ENCODE measurements at regions not wholly inside any gene's neighbourhood (a gene's known extent, or its start where the extent isn't known, plus 50 kb on each side); places are given as distances from the start of the nearest gene placed in this dataset.
A peak's percentile ranks its signal among the peaks of the same experiment; 100 is the strongest.

DNA sequence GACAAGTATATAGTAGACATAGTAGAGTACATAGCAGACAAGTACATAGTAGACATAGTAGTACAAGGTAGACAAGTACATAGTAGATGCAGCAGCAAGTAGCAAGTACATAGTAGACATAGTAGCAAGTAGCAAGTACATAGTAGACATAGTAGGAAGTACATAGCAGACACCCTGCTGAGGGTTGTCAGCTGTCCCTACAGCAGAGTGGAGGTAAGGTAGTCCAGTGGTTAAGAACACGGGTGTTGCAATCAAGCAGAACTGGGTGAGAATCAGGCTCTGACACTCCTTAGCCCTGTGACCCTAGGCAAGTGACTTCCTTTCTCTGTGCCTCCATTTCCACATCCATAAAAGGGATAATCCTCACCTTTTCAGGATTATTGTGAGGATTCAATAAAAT, 94.7 kb downstream of the NOG start:
- no peak overlapping the region for H3K18ac ChIP-seq (ENCODE audit: low read depth in 1 of 2, low read length in 2 of 2)
- H2BK15ac ChIP-seq (ENCODE audit: low read depth, poor library complexity, severe bottlenecking) = no peak overlapping the region
- H2AFZ ChIP-seq (ENCODE audit: low read depth, low read length) = no peak overlapping the region
- H3K79me1 ChIP-seq (replicated peaks; ENCODE audit: low read length, poor library complexity, severe bottlenecking) = no peaks in the 10 kb centered on the region
- no peak overlapping the region for H3K23ac ChIP-seq (ENCODE audit: low read length in 2 of 2)
- H2AK5ac ChIP-seq (ENCODE audit: low read length, severe bottlenecking) = no peak overlapping the region
- H3K27me3 ChIP-seq (ENCODE audit: control insufficient read depth in 1 of 2, insufficient read depth in 1 of 2, low read length in 2 of 2) = peaks cover 0 to 12% of the 10 kb centered on the region in 2 experiments
- H3K9ac ChIP-seq (ENCODE audit: low read length) = no peak overlapping the region
- H3K4me1 ChIP-seq (ENCODE audit: control insufficient read depth, insufficient read depth, low read depth, low read length) = peaks cover 5% of the 10 kb centered on the region
- no peak for DNase-seq
- no peak overlapping the region for H2BK5ac ChIP-seq (ENCODE audit: low read depth, low read length, poor library complexity, severe bottlenecking)
- H3K4me2 ChIP-seq (ENCODE audit: low read length, poor library complexity, severe bottlenecking) = no peak overlapping the region
- H4K8ac ChIP-seq (ENCODE audit: low read length) = no peak overlapping the region
- H3K4me3 ChIP-seq (ENCODE audit: insufficient read depth in 1 of 2, low read depth in 1 of 2, low read length in 2 of 2) = no peak overlapping the region
- H2BK12ac ChIP-seq (ENCODE audit: low read length in 2 of 2) = no peak overlapping the region
- peak overlapping the region in 1 of 2 experiments; percentile 31 for H3K14ac ChIP-seq (ENCODE audit: low read length in 2 of 2)
- H4K91ac ChIP-seq (ENCODE audit: low read length) = no peak overlapping the region
- H2BK120ac ChIP-seq (ENCODE audit: low read depth, low read length) = no peak overlapping the region
- H3K4ac ChIP-seq (ENCODE audit: low read depth in 1 of 2, low read length in 2 of 2) = no peak overlapping the region
- no peaks in the 10 kb centered on the region for H3K9me3 ChIP-seq (ENCODE audit: control insufficient read depth, low read length)
- WGBS = 75% methylated on average over 1 of the region's 1 CpG
- H3K36me3 ChIP-seq (ENCODE audit: control insufficient read depth in 1 of 2, insufficient read depth in 2 of 2, low read depth in 1 of 2, low read length in 2 of 2) = no peaks in the 10 kb centered on the region
- H3K27ac ChIP-seq (ENCODE audit: low read length, poor library complexity, severe bottlenecking) = no peak overlapping the region

- Histone ChIP-seq H3K27me3 (ENCODE audit: control insufficient read depth in 1 of 2, insufficient read depth in 1 of 2, low read length in 2 of 2) (peaks cover 0 to 3% of the 10 kb centered on the region in 2 experiments), H3K14ac (ENCODE audit: low read length in 2 of 2) (peak overlapping the region in 1 of 2 experiments; percentile 89), H3K9me3 (ENCODE audit: control insufficient read depth, low read length) (no peaks in the 10 kb centered on the region), H2BK12ac (ENCODE audit: low read length in 2 of 2) (no peak overlapping the region), H3K4ac (ENCODE audit: low read depth in 1 of 2, low read length in 2 of 2) (no peak overlapping the region), H3K4me3 (ENCODE audit: insufficient read depth in 1 of 2, low read depth in 1 of 2, low read length in 2 of 2) (no peak overlapping the region), H3K9ac (ENCODE audit: low read length) (no peak overlapping the region), H2AFZ (ENCODE audit: low read depth, low read length) (no peak overlapping the region), H2BK5ac (ENCODE audit: low read depth, low read length, poor library complexity, severe bottlenecking) (no peak overlapping the region), H3K18ac (ENCODE audit: low read depth in 1 of 2, low read length in 2 of 2) (no peak overlapping the region), H2BK120ac (ENCODE audit: low read depth, low read length) (no peak overlapping the region), H3K4me2 (ENCODE audit: low read length, poor library complexity, severe bottlenecking) (no peak overlapping the region), H3K23ac (ENCODE audit: low read length in 2 of 2) (no peak overlapping the region), H3K79me1 (replicated peaks; ENCODE audit: low read length, poor library complexity, severe bottlenecking) (no peaks in the 10 kb centered on the region), H4K91ac (ENCODE audit: low read length) (peak overlapping the region; percentile 11), H2BK15ac (ENCODE audit: low read depth, poor library complexity, severe bottlenecking) (no peak overlapping the region), H3K4me1 (ENCODE audit: control insufficient read depth, insufficient read depth, low read depth, low read length) (peaks cover 5% of the 10 kb centered on the region), H4K8ac (ENCODE audit: low read length) (no peak overlapping the region), H3K27ac (ENCODE audit: low read length, poor library complexity, severe bottlenecking) (no peak overlapping the region), H3K36me3 (ENCODE audit: control insufficient read depth in 1 of 2, insufficient read depth in 2 of 2, low read depth in 1 of 2, low read length in 2 of 2) (no peaks in the 10 kb centered on the region), H2AK5ac (ENCODE audit: low read length, severe bottlenecking) (peak overlapping the region; percentile 38)
- DNase-seq = no peak
- WGBS = 93% methylated on average over 15 of the region's 16 CpGs
Observed at GRCh38 chr17:56690441-56691291, 97.2 kb downstream of the NOG start.

GRCh38 chr17:56694825-56695224, 101.3 kb downstream of the NOG start:
- H3K4me2 ChIP-seq (ENCODE audit: low read length, poor library complexity, severe bottlenecking) = no peak overlapping the region
- WGBS = 88% methylated on average over 2 of the region's 2 CpGs
- no peak overlapping the region for H3K27ac ChIP-seq (ENCODE audit: low read length, poor library complexity, severe bottlenecking)
- no peak overlapping the region for H4K91ac ChIP-seq (ENCODE audit: low read length)
- no peak overlapping the region for H3K4me3 ChIP-seq (ENCODE audit: insufficient read depth in 1 of 2, low read depth in 1 of 2, low read length in 2 of 2)
- peaks cover 11% of the 10 kb centered on the region for H3K4me1 ChIP-seq (ENCODE audit: control insufficient read depth, insufficient read depth, low read depth, low read length)
- H2AFZ ChIP-seq (ENCODE audit: low read depth, low read length) = no peak overlapping the region
- no peak overlapping the region for H3K4ac ChIP-seq (ENCODE audit: low read depth in 1 of 2, low read length in 2 of 2)
- H2BK12ac ChIP-seq (ENCODE audit: low read length in 2 of 2) = no peak overlapping the region
- no peak overlapping the region for H2BK15ac ChIP-seq (ENCODE audit: low read depth, poor library complexity, severe bottlenecking)
- no peak for DNase-seq
- no peak overlapping the region for H3K9ac ChIP-seq (ENCODE audit: low read length)
- H3K14ac ChIP-seq (ENCODE audit: low read length in 2 of 2) = no peak overlapping the region
- H3K23ac ChIP-seq (ENCODE audit: low read length in 2 of 2) = no peak overlapping the region
- no peak overlapping the region for H2BK5ac ChIP-seq (ENCODE audit: low read depth, low read length, poor library complexity, severe bottlenecking)
- no peaks in the 10 kb centered on the region for H3K79me1 ChIP-seq (replicated peaks; ENCODE audit: low read length, poor library complexity, severe bottlenecking)
- no peaks in the 10 kb centered on the region for H3K36me3 ChIP-seq (ENCODE audit: control insufficient read depth in 1 of 2, insufficient read depth in 2 of 2, low read depth in 1 of 2, low read length in 2 of 2)
- no peak overlapping the region for H4K8ac ChIP-seq (ENCODE audit: low read length)
- no peaks in the 10 kb centered on the region for H3K9me3 ChIP-seq (ENCODE audit: control insufficient read depth, low read length)
- H3K27me3 ChIP-seq (ENCODE audit: control insufficient read depth in 1 of 2, insufficient read depth in 1 of 2, low read length in 2 of 2) = peaks cover 0 to 3% of the 10 kb centered on the region in 2 experiments
- H3K18ac ChIP-seq (ENCODE audit: low read depth in 1 of 2, low read length in 2 of 2) = no peak overlapping the region
- no peak overlapping the region for H2BK120ac ChIP-seq (ENCODE audit: low read depth, low read length)
- H2AK5ac ChIP-seq (ENCODE audit: low read length, severe bottlenecking) = no peak overlapping the region

DNA sequence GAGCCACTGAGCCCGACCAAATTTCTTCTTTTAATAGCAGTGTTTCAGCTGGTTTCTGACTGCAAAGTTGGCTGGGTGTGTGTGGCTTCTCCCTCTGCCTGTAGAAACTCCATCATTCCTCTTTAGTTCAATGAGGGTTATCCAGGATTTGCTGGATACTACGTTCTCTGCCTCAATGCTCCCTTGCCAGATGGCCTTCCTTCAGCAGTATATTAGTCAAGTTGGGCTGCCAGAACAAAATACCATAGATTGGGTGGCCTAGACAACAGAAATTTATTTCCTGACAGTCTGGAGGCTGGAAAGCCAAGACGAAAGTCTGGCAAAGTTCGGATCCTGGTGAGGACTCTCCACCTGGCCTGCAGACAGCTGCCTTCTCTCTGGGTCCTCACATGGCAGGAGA, 103.7 kb downstream of the NOG start:
- Histone ChIP-seq H3K9me3 (ENCODE audit: control insufficient read depth, low read length) (no peaks in the 10 kb centered on the region), H3K27ac (ENCODE audit: low read length, poor library complexity, severe bottlenecking) (no peak overlapping the region), H3K4ac (ENCODE audit: low read depth in 1 of 2, low read length in 2 of 2) (no peak overlapping the region), H2AFZ (ENCODE audit: low read depth, low read length) (no peak overlapping the region), H3K36me3 (ENCODE audit: control insufficient read depth in 1 of 2, insufficient read depth in 2 of 2, low read depth in 1 of 2, low read length in 2 of 2) (no peaks in the 10 kb centered on the region), H2AK5ac (ENCODE audit: low read length, severe bottlenecking) (peak overlapping the region; percentile 66), H3K18ac (ENCODE audit: low read depth in 1 of 2, low read length in 2 of 2) (peak overlapping the region in 1 of 2 experiments; percentile 38), H4K8ac (ENCODE audit: low read length) (no peak overlapping the region), H2BK120ac (ENCODE audit: low read depth, low read length) (no peak overlapping the region), H3K4me1 (ENCODE audit: control insufficient read depth, insufficient read depth, low read depth, low read length) (peaks cover 7% of the 10 kb centered on the region), H3K4me2 (ENCODE audit: low read length, poor library complexity, severe bottlenecking) (no peak overlapping the region), H3K27me3 (ENCODE audit: control insufficient read depth in 1 of 2, insufficient read depth in 1 of 2, low read length in 2 of 2) (no peaks in the 10 kb centered on the region), H3K14ac (ENCODE audit: low read length in 2 of 2) (no peak overlapping the region), H3K79me1 (replicated peaks; ENCODE audit: low read length, poor library complexity, severe bottlenecking) (no peaks in the 10 kb centered on the region), H2BK5ac (ENCODE audit: low read depth, low read length, poor library complexity, severe bottlenecking) (no peak overlapping the region), H4K91ac (ENCODE audit: low read length) (no peak overlapping the region), H2BK15ac (ENCODE audit: low read depth, poor library complexity, severe bottlenecking) (peak overlapping the region; percentile 4), H3K23ac (ENCODE audit: low read length in 2 of 2) (no peak overlapping the region), H3K4me3 (ENCODE audit: insufficient read depth in 1 of 2, low read depth in 1 of 2, low read length in 2 of 2) (no peak overlapping the region), H3K9ac (ENCODE audit: low read length) (no peak overlapping the region), H2BK12ac (ENCODE audit: low read length in 2 of 2) (peak overlapping the region in 1 of 2 experiments; percentile 10)
- WGBS = 95% methylated on average over 4 of the region's 4 CpGs
- DNase-seq = no peak
